ENCODE measurements at regions not wholly inside any gene's neighbourhood (a gene's known extent, or its start where the extent isn't known, plus 50 kb on each side); places are given as distances from the start of the nearest gene placed in this dataset.

- H2AFZ ChIP-seq (ENCODE audit: low read depth, low read length): no peak overlapping the region
- H4K20me1 ChIP-seq (ENCODE audit: insufficient read depth, low read length): no peaks in the 10 kb centered on the region
- H3K9me3 ChIP-seq (ENCODE audit: insufficient read depth, low read length): peaks cover 20% of the 10 kb centered on the region
- no peaks in the 10 kb centered on the region for H3K79me2 ChIP-seq (ENCODE audit: low read length)
- no peaks in the 10 kb centered on the region for H3K27me3 ChIP-seq (ENCODE audit: low read depth, low read length)
- H3K4me3 ChIP-seq (ENCODE audit: low read length): no peak overlapping the region
- H3K4me1 ChIP-seq (ENCODE audit: low read length): no peaks in the 10 kb centered on the region
- H3K4me2 ChIP-seq (ENCODE audit: low read length): no peak overlapping the region
- TF ChIP-seq EZH2phosphoT487 (IDR thresholded peaks at IDR 0.05; ENCODE audit: low read depth) (no peak), CTCF (IDR thresholded peaks at IDR 0.05; ENCODE audit: low read depth, low read length) (no peak)
- H3K36me3 ChIP-seq (replicated peaks; ENCODE audit: low read depth, low read length): peaks cover 5% of the 10 kb centered on the region
- H3K9ac ChIP-seq (ENCODE audit: low read length): no peak overlapping the region
- no peak overlapping the region for H3K27ac ChIP-seq (ENCODE audit: low read length)
Observed at GRCh38 chr11:115808351-115808940, 304.2 kb upstream of the CADM1 start.

GRCh38 chr11:115806056-115806455, 301.8 kb upstream of the CADM1 start:
- H3K4me1 ChIP-seq (ENCODE audit: low read length): no peaks in the 10 kb centered on the region

GRCh38 chr11:115803073-115803740, 299.0 kb upstream of the CADM1 start:
- no peaks in the 10 kb centered on the region for H4K20me1 ChIP-seq (ENCODE audit: insufficient read depth, low read length)
- no peak overlapping the region for H3K4me2 ChIP-seq (ENCODE audit: low read length)
- peaks cover 8% of the 10 kb centered on the region for H3K9me3 ChIP-seq (ENCODE audit: insufficient read depth, low read length)
- H3K4me3 ChIP-seq (ENCODE audit: low read length): no peak overlapping the region
- H2AFZ ChIP-seq (ENCODE audit: low read depth, low read length): no peak overlapping the region
- H3K79me2 ChIP-seq (ENCODE audit: low read length): no peaks in the 10 kb centered on the region
- no peaks in the 10 kb centered on the region for H3K4me1 ChIP-seq (ENCODE audit: low read length)
- TF ChIP-seq CTCF (IDR thresholded peaks at IDR 0.05; ENCODE audit: low read depth, low read length): no peak
- TF ChIP-seq EZH2phosphoT487 (IDR thresholded peaks at IDR 0.05; ENCODE audit: low read depth): no peak
- no peaks in the 10 kb centered on the region for H3K36me3 ChIP-seq (replicated peaks; ENCODE audit: low read depth, low read length)
- H3K9ac ChIP-seq (ENCODE audit: low read length): no peak overlapping the region
- H3K27ac ChIP-seq (ENCODE audit: low read length): no peak overlapping the region
- no peaks in the 10 kb centered on the region for H3K27me3 ChIP-seq (ENCODE audit: low read depth, low read length)

More at GRCh38 chr11:115806056-115806455, 301.8 kb upstream of the CADM1 start:
- H3K4me2 ChIP-seq (ENCODE audit: low read length): no peak overlapping the region
- peaks cover 5% of the 10 kb centered on the region for H3K36me3 ChIP-seq (replicated peaks; ENCODE audit: low read depth, low read length)
- H3K27ac ChIP-seq (ENCODE audit: low read length): no peak overlapping the region
- no peak overlapping the region for H3K4me3 ChIP-seq (ENCODE audit: low read length)
- TF ChIP-seq EZH2phosphoT487 (IDR thresholded peaks at IDR 0.05; ENCODE audit: low read depth) (no peak), CTCF (IDR thresholded peaks at IDR 0.05; ENCODE audit: low read depth, low read length) (no peak)
- no peaks in the 10 kb centered on the region for H3K79me2 ChIP-seq (ENCODE audit: low read length)
- no peaks in the 10 kb centered on the region for H3K27me3 ChIP-seq (ENCODE audit: low read depth, low read length)
- peaks cover 20% of the 10 kb centered on the region for H3K9me3 ChIP-seq (ENCODE audit: insufficient read depth, low read length)
- H4K20me1 ChIP-seq (ENCODE audit: insufficient read depth, low read length): no peaks in the 10 kb centered on the region
- no peak overlapping the region for H2AFZ ChIP-seq (ENCODE audit: low read depth, low read length)
- H3K9ac ChIP-seq (ENCODE audit: low read length): no peak overlapping the region

- Histone ChIP-seq H3K4me2 (ENCODE audit: low read length) (no peak overlapping the region), H3K4me3 (ENCODE audit: low read length) (no peak overlapping the region), H3K36me3 (replicated peaks; ENCODE audit: low read depth, low read length) (no peaks in the 10 kb centered on the region), H4K20me1 (ENCODE audit: insufficient read depth, low read length) (no peaks in the 10 kb centered on the region), H2AFZ (ENCODE audit: low read depth, low read length) (no peak overlapping the region), H3K9me3 (ENCODE audit: insufficient read depth, low read length) (peaks cover 3% of the 10 kb centered on the region), H3K9ac (ENCODE audit: low read length) (no peak overlapping the region), H3K27me3 (ENCODE audit: low read depth, low read length) (no peaks in the 10 kb centered on the region), H3K79me2 (ENCODE audit: low read length) (no peaks in the 10 kb centered on the region), H3K4me1 (ENCODE audit: low read length) (no peaks in the 10 kb centered on the region), H3K27ac (ENCODE audit: low read length) (no peak overlapping the region)
- TF ChIP-seq EZH2phosphoT487 (IDR thresholded peaks at IDR 0.05; ENCODE audit: low read depth): no peak
- no peak for TF ChIP-seq CTCF (IDR thresholded peaks at IDR 0.05; ENCODE audit: low read depth, low read length)
Observed at GRCh38 chr11:115802641-115803040, 298.4 kb upstream of the CADM1 start.

All from OCI-LY3 (cell line).